GM21381 (cell line): ENCODE measurements at regions not wholly inside any gene's neighbourhood (a gene's known extent, or its start where the extent isn't known, plus 50 kb on each side); places are given as distances from the start of the nearest gene placed in this dataset.

Experiments
- ATAC-seq: cut with Tn5 transposase; IDR thresholded peaks from one replicate; pipeline ENCODE4 v1.9.1; 2021; ENCODE audit warnings: mild to moderate bottlenecking, moderate library complexity; ENCODE audit not compliant: unreplicated experiment

DNA sequence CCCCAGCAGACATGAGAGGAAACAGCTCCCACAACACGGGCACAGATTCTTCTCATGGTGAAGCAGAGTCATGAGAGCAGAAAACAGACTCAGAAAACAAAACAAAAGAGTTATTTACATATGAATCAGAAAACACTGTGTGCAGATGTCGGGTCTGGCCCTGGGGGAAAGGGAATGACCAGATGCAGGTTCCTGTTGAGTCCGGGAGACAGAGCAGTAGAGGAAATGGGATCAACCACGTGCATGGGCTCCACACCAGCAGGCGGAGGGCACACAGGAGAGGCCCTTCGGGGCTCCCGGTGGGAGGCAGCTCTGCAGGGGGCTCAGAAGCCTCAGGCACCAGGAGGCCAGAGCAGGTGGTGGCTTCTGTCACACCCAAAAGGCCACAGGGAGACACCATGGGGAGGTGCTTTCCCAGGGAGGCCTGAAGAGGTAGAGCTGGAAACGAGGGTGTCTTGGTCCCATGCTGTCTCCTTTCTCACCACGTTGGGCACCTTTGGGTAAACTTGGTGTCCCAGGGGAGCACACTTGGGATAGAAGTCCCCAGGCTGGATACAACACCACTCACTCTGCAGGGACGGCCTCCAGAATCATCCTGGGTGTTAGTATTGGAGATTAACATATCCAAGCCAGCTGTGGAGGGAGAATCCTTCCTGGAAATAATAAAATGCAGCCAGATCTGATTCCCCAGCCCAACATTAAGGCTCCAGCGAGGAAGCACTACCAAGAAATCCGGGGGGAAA is 764.7 kb downstream of the BRD1 start:
- no peak for ATAC-seq

DNA sequence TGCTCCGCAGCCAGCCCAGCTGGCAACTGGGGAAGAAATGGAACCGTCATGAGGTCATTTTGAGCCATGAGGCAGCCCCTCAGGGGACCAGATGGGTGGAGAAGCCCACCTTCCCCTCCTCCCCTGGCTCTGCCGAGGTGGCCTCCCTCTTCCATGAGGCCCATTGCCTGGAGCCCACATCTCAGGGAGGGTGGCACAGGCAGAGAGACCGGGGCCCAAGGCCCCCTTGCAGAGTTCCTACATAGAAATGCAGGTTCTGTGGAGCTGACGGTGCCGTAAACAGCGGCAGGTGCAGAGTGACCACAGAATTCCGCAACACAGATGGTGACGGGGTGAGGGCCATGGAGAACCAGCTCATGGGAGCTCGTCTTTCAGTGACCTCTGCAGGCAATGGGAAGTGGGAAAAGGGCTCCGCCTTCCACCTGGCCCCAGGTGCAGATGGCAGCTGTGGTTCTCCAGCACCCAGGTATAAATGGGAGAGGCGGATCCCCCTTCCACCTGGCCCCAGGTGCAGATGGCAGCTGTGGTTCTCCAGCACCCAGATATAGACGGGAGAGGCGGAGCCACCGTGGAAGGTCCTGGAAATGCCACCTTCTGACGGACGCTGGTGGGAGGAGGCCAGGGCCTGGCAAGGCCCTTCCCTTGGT is 765.4 kb downstream of the BRD1 start:
- no peak for ATAC-seq

GRCh38 chr22:49057910-49058309 is 769.8 kb downstream of the BRD1 start:
- no peak for ATAC-seq

GRCh38 chr22:49056301-49056700 is 771.4 kb downstream of the BRD1 start:
- no peak for ATAC-seq

GRCh38 chr22:49055406-49055805 is 772.3 kb downstream of the BRD1 start:
- no peak for ATAC-seq

- no peak for ATAC-seq
Observed at GRCh38 chr22:49053578-49053977, 774.1 kb downstream of the BRD1 start.

DNA sequence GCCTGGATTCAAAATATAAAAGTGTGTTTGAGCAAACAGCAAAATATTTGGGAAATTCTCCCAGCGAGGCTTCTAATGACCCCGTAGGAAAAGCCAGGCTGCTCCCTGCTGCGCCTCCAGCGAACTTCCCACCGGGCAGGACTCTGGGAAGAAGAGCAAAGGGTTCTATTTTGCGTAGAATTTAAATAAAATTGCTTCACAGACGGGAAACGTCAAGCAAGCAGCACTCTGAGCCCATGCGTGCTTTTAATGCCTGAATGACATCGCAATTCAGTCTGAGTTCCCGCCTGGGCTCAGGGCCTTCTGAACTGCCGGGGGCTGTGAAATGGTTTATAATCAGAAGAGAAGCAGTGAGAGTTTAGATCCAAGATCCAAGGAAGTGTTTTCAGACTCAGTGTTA is 775.1 kb downstream of the BRD1 start:
- no peak for ATAC-seq

GRCh38 chr22:49052023-49052538 is 775.6 kb downstream of the BRD1 start:
- ATAC-seq: no peak

- ATAC-seq: no peak
Observed at GRCh38 chr22:49051491-49052022, 776.1 kb downstream of the BRD1 start.

DNA sequence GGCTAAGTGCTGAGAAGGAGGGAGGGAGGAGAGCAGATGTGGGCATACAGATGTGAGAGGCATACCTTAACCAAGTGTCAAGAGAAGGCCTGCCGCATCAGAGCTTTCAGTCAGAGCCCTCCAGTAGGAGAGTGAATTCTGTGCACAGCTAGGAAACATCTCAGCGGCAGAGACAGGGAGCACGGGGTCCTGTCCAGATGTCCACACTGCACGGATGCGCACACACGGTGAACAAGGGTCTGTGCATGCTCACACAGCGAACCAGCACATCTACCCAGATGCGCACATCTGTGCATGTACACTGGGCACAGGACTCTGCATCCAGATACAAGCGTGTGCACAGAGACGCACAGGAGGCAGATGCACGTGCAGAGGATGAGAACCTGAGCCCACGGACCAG is 778.0 kb downstream of the BRD1 start:
- ATAC-seq: no peak

DNA sequence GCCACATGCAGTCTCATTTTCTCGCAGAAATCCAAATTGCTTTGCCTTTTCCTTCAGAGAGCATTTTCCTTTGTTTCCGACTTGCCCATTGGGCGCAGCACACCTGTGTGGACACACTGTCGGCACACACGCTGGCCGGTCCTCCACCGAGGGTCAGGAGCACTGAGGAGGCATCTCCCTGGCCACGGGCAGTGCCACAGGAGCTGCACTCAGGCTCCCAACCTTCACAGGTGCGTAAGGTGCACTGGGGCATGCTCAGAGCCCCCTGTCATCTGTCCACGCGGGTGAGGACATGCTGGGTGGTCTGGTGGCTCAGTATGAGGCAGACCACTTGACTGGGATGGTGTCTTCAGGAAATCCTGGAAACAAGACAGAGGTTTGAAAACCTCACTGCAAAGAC is 779.1 kb downstream of the BRD1 start:
- ATAC-seq: no peak

DNA sequence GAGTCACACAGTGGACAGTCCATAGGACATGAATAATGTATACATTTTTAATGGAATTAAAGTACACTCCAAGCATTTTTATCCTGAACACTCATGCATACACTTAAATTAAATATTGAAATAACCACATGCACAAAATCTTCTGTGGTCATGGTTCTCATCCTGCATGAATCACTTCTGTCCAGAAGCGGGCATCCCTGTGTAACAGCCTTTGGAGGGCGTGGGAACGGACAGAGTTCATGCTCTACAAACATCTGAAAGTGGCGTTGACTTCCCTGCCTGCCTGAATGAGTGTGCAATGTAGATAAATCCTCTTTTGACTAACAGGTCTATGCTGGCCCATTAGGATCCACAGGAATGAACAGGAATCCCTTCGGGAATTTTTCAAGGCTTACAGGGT is 780.2 kb downstream of the BRD1 start:
- ATAC-seq: no peak

DNA sequence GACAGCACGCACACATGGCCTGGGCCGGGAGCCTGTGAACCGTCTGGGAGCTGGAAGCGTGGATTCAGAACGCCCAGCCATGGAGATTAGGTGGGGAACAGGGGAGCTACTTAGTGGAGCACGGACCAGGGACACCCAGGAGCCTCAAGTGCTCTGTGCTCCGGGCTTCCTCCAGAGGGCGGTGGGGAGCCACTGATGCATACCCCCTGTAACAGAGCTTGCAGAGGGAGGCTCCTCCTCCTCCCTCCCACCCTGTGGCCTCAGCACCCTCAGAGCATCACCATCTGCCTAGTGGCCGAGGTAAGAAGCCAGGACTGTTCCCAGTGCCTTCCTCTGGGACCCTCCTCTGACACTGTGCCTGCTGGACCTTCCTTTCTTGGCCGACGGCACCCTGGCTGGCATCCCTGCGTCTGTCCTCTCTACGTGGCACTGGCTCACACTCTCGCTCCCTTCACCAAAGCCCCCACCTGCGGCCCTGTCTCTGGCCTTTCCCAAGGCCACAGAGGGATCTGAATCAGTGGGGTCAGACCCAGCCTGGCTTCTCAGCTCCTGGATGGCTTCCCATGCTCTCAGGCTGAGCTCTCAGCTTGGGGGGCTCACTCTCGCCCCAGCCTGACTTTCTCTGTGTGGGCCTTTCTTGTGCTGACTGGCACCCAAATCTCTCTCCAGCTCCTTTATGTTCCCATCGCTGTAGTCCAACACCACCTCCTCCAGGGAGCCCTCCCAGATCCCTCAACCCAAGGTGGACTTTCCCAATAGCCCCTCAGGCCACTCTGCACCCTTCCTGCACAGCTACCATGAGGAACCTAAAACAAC is 780.9 kb downstream of the BRD1 start:
- ATAC-seq: no peak

GRCh38 chr22:49046000-49046545 is 781.6 kb downstream of the BRD1 start:
- ATAC-seq: no peak

- ATAC-seq: no peak
Observed at GRCh38 chr22:49045276-49045675, 782.4 kb downstream of the BRD1 start.

- no peak for ATAC-seq
Observed at GRCh38 chr22:49044776-49045175, 782.9 kb downstream of the BRD1 start.

DNA sequence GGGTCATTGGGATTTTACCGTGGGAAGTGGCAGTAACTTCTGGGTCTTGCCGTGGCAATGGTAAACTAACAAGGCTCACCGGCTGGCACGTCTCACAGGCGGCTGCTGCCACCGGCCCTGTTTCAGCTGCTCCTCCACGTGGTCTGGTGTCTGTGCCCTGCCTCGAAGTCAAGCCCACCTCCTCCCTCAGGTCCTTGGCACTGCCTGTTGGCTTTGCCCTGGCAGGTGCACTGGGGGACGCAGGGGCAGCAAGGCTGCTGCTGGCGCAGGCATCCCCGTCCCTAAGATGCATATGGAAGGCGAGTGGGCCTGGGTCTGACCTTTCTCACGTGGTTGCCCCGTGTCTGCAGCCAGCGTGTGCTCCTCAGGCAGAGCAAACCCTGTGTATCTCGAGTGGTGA is 783.6 kb downstream of the BRD1 start:
- no peak for ATAC-seq

- no peak for ATAC-seq
Observed at GRCh38 chr22:49042877-49043859, 784.5 kb downstream of the BRD1 start.

- ATAC-seq: no peak
Observed at GRCh38 chr22:49042066-49042465, 785.6 kb downstream of the BRD1 start.
